Stimulated activated naive CD4-positive, alpha-beta T cell treated with Interleukin-2 at 50 U/mL for 16 hours (primary cell): ENCODE measurements at regions not wholly inside any gene's neighbourhood (a gene's known extent, or its start where the extent isn't known, plus 50 kb on each side); places are given as distances from the start of the nearest gene placed in this dataset.
"Not testable (repeated sequence)": the region's sequence is repeated elsewhere in the genome, so short reads cannot be mapped to it uniquely, and the experiment has no call there.

ENCODE experiments used
- DNase-seq: peaks from one replicate; lab custom pipeline; 2025; lab: John Stamatoyannopoulos, UW

GRCh38 chr13:78540058-78540457 lies 63.3 kb downstream of the POU4F1 start:
- no peak for DNase-seq

DNA sequence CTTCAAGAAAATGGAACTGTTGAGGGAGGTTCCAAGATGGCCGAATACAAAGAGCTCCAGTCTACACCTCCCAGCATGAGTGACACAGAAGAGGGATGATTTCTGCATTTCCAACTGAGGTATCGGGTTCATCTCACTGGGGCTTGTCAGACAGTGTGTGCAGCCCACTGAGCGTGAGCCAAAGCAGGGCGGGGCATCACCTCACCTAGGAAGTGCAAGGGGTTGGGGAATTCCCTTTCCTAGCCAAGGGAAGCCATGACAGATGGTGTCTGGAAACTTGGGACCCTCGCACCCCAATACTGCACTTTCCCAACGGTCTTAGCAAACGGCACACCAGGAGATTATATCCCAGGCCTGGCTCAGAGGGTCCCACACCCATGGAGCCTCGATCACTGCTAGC lies 77.3 kb downstream of the POU4F1 start:
- DNase-seq: not testable (repeated sequence)

DNA sequence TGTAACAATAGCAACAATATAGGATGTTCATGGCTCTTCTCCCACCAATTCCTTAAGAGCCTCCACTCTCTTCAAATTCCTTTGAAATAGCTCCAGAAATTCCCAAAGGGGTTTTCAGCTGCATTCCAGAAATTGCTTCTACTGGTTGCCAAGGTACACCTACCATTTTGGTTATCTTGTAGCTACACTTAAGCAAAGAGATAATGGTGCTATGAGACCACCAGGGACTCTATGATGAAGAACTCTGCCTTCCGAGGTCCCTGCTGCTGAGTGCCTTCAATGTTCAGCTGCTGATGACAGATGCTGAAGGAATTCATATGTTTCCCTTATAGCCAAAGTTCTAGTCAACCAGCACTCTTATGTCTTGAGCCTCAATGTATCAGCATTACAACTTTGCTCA lies 78.4 kb downstream of the POU4F1 start:
- DNase-seq: no peak

GRCh38 chr13:78521091-78521490 lies 82.3 kb downstream of the POU4F1 start:
- DNase-seq: no peak

GRCh38 chr13:78520425-78520824 lies 82.9 kb downstream of the POU4F1 start:
- DNase-seq: no peak

- DNase-seq: not testable (repeated sequence)
Measured at GRCh38 chr13:78518482-78518881, 84.9 kb downstream of the POU4F1 start.

DNA sequence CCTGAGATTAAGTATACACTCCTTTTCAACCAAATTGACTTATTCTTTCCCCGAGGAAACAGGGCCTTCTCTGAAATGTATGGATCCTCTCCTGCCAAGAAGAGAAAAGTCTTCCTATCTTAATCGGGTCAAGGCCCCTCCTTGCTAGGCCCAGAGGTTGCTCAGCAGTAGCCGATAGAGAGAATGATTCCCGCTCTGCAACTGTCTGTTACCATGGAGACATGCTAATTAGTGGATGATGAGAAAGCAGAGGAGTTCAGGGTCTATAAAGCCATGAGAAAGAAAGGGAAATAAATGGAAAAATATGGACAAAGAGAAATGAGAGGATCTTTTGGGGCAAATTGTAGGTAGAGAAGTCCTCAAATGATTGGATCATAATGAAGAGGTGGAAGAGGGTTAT lies 103.5 kb downstream of the POU4F1 start:
- no peak for DNase-seq

DNA sequence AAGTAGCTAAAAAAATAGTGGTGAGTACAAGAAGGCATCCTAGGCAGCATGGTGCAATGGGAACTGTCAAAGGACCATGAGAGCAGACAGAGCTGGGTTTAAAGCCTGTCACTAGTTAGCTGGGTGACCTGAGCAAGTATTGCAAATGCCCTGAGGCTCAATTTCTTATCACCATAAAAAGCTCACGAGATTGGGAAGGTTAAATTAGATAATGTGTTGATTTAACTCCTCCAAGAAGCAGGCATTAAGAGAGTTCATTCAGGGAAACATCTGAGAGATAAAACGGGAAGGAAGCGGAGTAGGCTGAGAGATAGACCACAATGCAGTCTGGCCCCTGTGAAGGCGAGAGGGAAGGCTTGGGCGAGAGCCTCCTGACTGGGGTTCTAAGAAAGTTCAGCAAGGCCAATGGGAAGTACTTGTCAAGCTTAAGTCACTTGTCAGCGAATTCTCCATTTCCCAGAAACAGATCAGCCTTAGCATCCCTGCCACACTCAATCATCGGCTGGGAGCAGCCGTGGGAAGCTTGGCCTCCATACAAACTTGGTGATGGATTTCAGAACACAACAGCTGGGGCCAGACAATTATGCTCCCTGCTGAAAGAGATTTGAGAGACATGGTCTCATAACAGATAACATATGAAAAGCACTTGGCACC lies 105.5 kb downstream of the POU4F1 start:
- DNase-seq: no peak

- DNase-seq: no peak
Measured at GRCh38 chr13:78491978-78492377, 111.4 kb downstream of the POU4F1 start.

DNA sequence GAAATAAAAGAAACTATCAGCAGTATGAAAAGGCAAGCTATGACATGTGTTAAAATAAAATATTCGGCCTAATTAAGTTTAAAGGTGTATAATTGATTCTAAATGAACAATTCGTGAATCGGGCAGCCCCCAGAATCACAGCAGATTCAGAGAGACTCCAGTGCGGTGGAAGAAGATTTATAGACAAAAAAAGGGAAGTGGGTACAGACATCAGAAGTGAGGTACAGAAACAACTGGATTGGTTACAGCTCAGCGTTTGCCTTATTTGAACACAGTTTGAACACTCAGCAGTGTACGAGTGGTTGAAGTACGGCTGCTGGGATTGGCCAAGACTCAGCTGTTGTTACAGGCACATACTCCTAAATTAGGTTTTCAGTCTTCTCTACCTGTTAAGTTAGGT lies 113.1 kb downstream of the POU4F1 start:
- DNase-seq: not testable (repeated sequence)

- DNase-seq: no peak
Measured at GRCh38 chr13:78487707-78488106, 115.6 kb downstream of the POU4F1 start.

- DNase-seq: no peak
Measured at GRCh38 chr13:78485803-78486202, 117.5 kb downstream of the POU4F1 start.

GRCh38 chr13:78478183-78478582 lies 125.2 kb downstream of the POU4F1 start:
- DNase-seq: no peak

- no peak for DNase-seq
Measured at GRCh38 chr13:78476910-78477309, 126.4 kb downstream of the POU4F1 start.

DNA sequence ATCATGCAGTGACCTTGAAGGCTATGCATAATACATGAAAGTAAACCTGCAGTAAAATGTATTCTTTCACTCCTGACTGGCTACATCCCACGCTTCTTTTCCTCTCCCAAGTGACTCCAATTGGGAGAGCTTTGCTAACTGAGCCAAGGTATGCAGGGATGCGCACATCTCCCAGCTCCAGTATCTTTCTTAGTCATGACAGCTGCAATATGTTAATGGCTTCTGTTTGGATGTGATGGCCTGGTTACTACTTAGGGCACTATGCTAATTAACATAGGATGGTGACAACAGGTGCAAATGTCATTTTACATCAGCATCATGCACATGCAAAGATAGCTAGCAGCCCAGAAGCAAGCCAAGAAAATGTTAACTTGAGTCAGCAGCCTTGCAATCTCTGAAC lies 134.7 kb downstream of the POU4F1 start:
- DNase-seq: no peak

DNA sequence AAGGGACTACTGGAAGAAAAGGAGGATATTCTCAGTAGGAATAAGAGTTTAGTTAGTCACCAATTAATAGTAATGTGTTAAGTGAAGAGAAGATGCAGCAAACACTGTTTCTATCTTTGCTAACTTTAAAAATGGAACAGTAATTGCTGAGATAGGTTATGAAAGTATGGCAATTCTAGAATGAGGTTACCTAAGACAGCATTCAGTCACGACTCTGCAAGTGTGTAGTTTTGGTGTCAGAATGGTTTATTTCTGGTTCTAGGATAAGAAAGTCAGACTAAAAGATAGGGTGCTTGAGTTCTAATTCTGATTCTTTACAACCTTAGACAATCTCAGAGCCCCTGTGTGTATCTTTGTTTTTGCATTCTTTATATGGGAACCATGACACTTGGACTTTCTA lies 138.1 kb downstream of the POU4F1 start:
- DNase-seq: no peak

DNA sequence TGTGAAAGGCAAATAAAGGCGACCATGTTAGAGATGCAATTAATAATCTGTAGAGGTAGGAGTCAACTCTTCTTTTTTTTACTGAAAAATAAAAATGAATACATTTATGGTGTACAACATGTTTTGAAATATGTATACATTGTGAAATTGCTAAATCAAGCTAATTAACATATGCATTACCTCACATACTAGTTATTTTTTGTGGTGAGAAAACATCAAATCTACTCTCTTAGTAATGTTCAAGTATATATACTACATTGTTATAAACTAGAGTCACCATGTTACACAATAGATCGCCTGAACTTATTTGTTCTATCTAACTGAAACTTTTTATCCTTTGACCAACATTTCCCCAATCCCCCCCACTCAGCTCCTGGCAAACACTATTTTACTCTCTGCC lies 143.2 kb downstream of the POU4F1 start:
- no peak for DNase-seq

- DNase-seq: no peak
Measured at GRCh38 chr13:78443839-78444238, 159.5 kb downstream of the POU4F1 start.

DNA sequence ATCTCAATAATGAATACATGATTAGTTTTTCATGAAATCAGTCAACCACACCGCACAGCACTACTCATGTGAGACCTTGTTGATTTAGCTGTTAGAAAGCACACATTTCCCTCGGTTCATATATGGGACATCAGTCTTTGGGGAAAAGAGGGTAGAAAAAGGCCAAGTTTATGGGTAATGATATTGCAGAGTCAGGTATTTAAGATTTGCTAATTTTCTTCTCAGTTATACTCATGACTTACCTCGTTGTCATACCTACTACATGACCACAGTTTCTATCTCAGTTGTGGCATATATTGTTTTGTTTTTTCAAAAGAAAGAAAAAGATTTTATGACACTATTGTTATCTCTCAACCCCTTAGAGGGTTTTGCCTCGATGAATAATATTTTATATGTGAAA lies 165.6 kb downstream of the POU4F1 start:
- DNase-seq: no peak

- DNase-seq: no peak
Measured at GRCh38 chr13:78436311-78436710, 167.0 kb downstream of the POU4F1 start.

DNA sequence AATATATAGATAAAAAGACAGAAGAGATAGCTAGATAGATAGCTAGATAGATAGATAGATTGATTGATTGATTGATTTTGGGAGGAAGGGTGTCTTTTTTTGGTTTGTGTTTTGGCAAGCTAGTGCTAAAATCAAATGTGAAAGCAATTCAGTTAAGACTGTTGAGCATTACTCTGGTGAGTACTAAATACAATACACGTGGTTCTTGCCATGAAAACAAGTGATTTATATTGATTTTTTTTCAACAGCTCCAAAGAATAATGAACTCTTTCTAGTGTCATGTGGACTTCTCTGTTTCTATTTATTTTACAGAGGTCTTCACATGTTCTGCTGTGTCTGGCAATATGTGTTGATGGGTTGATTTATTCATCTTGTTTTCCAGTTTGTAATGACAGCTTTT lies 172.0 kb downstream of the POU4F1 start:
- no peak for DNase-seq

GRCh38 chr13:78430811-78431210 lies 172.5 kb downstream of the POU4F1 start:
- DNase-seq: no peak

DNA sequence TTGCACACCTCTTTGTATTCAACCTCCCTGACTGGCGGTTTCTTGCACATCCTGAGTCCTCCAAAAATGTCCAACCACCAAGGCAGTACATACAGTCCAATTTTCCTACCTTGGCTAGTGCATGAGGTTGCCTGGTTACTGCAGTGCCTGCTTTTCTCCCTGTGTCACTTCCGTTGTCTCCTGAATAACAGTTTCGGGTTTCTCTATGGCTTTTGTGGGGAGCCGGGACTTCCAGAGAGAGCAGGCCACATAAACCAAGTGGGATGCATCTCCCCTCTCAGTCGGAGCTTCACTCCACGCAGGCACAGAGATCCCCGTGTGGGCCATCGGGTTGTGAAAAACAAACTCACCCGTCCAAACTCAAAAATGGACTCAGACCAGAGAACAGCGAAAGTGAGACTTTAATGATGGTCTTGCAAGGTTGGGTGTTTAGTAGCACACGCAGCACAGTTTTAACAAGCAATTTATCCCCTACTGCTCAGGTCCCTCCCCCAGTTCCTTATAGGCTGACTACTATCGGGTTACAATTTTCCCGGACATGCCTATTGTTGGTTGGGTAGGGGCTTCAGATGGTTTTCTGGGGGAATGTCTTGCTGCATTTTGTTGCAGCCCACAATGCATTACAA lies 173.1 kb downstream of the POU4F1 start:
- DNase-seq: no peak

DNA sequence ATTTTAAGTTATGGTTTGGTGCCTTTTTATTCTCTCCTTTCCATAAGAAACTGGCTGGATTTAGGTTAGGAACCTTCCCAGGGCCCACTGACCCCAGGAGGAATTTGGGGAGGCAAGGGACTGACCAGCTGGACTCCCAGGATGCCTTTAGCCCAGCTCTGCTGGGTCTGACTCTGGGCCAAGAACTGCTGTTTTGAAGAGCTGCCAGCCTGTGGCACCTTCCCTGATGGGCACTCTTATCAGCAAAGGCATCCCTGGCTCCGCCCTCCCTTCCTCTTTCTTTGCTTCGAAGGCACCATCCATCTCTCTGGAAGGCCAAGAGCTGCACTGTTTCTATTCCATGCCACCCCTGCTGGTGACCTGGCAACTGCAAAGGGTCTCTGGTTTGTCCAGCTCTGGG lies 174.7 kb downstream of the POU4F1 start:
- no peak for DNase-seq
